ENCODE measurements at regions not wholly inside any gene's neighbourhood (a gene's known extent, or its start where the extent isn't known, plus 50 kb on each side); places are given as distances from the start of the nearest gene placed in this dataset.

GRCh38 chr5:101686536-101687157, 609.4 kb downstream of the SLCO4C1 start:
- TF ChIP-seq EZH2 (IDR thresholded peaks at IDR 0.05; ENCODE audit: borderline replicate concordance, low read depth, low read length, severe bottlenecking) = no peak
- TF ChIP-seq CTCF (IDR thresholded peaks at IDR 0.05; ENCODE audit: borderline replicate concordance, extremely low read depth, low read length, poor library complexity, severe bottlenecking) = no peak
- ATAC-seq (ENCODE audit: insufficient read depth, low read depth) = no peak
- H2AFZ ChIP-seq (ENCODE audit: low read depth, low read length) = no peak overlapping the region
- H3K4me2 ChIP-seq (ENCODE audit: insufficient read depth, low read length) = no peak overlapping the region
- no peaks in the 10 kb centered on the region for H3K27me3 ChIP-seq (ENCODE audit: insufficient read depth, low read length, poor library complexity)
- H3K27ac ChIP-seq (ENCODE audit: low read length) = no peak overlapping the region
- H3K4me3 ChIP-seq (ENCODE audit: low read depth in 1 of 2, low read length in 2 of 2) = no peak overlapping the region
- H3K9ac ChIP-seq (ENCODE audit: low read depth, low read length) = no peak overlapping the region
- H3K36me3 ChIP-seq (ENCODE audit: insufficient read depth, low read length) = no peaks in the 10 kb centered on the region
- no peaks in the 10 kb centered on the region for H3K79me2 ChIP-seq (ENCODE audit: insufficient read depth, low read length)
- no peaks in the 10 kb centered on the region for H3K4me1 ChIP-seq (ENCODE audit: insufficient read depth, low read length)
- no peak for DNase-seq
- H4K20me1 ChIP-seq (ENCODE audit: insufficient read depth, low read length) = no peaks in the 10 kb centered on the region
- H3K9me3 ChIP-seq (ENCODE audit: insufficient read depth, low read length, severe bottlenecking) = no peaks in the 10 kb centered on the region

- ATAC-seq (ENCODE audit: insufficient read depth, low read depth) (no peak), DNase-seq (no peak)
- H3K9me3 ChIP-seq (ENCODE audit: insufficient read depth, low read length, severe bottlenecking) = no peaks in the 10 kb centered on the region
Measured at GRCh38 chr5:101679816-101680215, 616.3 kb downstream of the SLCO4C1 start.

DNA sequence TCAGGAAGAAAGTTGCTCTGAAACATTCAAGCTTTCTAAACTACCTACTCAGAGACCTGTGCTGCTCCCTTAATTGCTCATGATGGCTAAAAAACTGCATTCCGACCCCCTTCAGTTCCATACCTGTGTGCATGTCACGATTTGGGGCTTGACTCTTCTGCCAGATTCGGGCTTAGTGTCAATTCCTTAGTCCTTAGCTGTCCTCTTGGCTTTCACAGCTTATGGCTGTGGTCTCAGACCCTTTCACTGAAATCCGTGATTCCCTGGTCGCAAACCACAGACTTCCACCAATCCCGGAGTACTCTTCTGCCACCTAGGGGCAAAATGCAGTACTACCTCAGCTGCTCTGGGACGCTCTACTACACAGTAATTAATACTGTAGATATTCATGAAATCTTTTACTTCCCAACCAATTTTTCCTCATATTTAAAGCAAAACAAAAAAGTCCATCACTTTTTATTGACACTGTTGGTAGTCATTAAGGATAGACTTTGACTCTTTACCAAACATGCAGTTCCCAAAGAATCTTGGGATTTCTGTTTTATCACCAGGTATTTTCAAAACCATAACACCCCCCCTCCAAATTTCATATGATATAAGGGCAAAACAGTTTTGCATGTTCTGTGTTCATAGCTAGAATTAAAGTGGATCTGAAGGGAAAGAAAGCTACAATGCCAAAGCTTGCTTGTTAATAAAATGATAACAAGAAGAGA, 617.4 kb downstream of the SLCO4C1 start:
- Histone ChIP-seq H3K36me3 (ENCODE audit: insufficient read depth, low read length) (no peaks in the 10 kb centered on the region), H4K20me1 (ENCODE audit: insufficient read depth, low read length) (no peaks in the 10 kb centered on the region), H3K4me3 (ENCODE audit: low read depth in 1 of 2, low read length in 2 of 2) (no peak overlapping the region), H3K27ac (ENCODE audit: low read length) (no peak overlapping the region), H3K9ac (ENCODE audit: low read depth, low read length) (no peak overlapping the region), H3K4me2 (ENCODE audit: insufficient read depth, low read length) (peak overlapping the region; percentile 29; the same call in 1 of the 2 replicates), H3K4me1 (ENCODE audit: insufficient read depth, low read length) (peaks cover 3% of the 10 kb centered on the region), H3K79me2 (ENCODE audit: insufficient read depth, low read length) (no peaks in the 10 kb centered on the region), H2AFZ (ENCODE audit: low read depth, low read length) (no peak overlapping the region), H3K27me3 (ENCODE audit: insufficient read depth, low read length, poor library complexity) (no peaks in the 10 kb centered on the region), H3K9me3 (ENCODE audit: insufficient read depth, low read length, severe bottlenecking) (no peaks in the 10 kb centered on the region)
- no peak for TF ChIP-seq EZH2 (IDR thresholded peaks at IDR 0.05; ENCODE audit: borderline replicate concordance, low read depth, low read length, severe bottlenecking)
- TF ChIP-seq CTCF (IDR thresholded peaks at IDR 0.05; ENCODE audit: borderline replicate concordance, extremely low read depth, low read length, poor library complexity, severe bottlenecking) = peak; percentile 95
- DNase-seq (peak; percentile 59), ATAC-seq (ENCODE audit: insufficient read depth, low read depth) (peak; percentile 79)

More at GRCh38 chr5:101679816-101680215, 616.3 kb downstream of the SLCO4C1 start:
- Histone ChIP-seq H2AFZ (ENCODE audit: low read depth, low read length) (no peak overlapping the region), H3K9ac (ENCODE audit: low read depth, low read length) (no peak overlapping the region), H3K4me3 (ENCODE audit: low read depth in 1 of 2, low read length in 2 of 2) (no peak overlapping the region), H3K4me1 (ENCODE audit: insufficient read depth, low read length) (peaks cover 3% of the 10 kb centered on the region), H3K27me3 (ENCODE audit: insufficient read depth, low read length, poor library complexity) (no peaks in the 10 kb centered on the region), H3K4me2 (ENCODE audit: insufficient read depth, low read length) (no peak overlapping the region), H3K27ac (ENCODE audit: low read length) (no peak overlapping the region), H3K79me2 (ENCODE audit: insufficient read depth, low read length) (no peaks in the 10 kb centered on the region), H3K36me3 (ENCODE audit: insufficient read depth, low read length) (no peaks in the 10 kb centered on the region), H4K20me1 (ENCODE audit: insufficient read depth, low read length) (no peaks in the 10 kb centered on the region)
- TF ChIP-seq EZH2 (IDR thresholded peaks at IDR 0.05; ENCODE audit: borderline replicate concordance, low read depth, low read length, severe bottlenecking) (no peak), CTCF (IDR thresholded peaks at IDR 0.05; ENCODE audit: borderline replicate concordance, extremely low read depth, low read length, poor library complexity, severe bottlenecking) (no peak)

Data from DND-41 (cell line).